ENCODE measurements at regions not wholly inside any gene's neighbourhood (a gene's known extent, or its start where the extent isn't known, plus 50 kb on each side); places are given as distances from the start of the nearest gene placed in this dataset.

- no peak for TF ChIP-seq CREB1 (IDR thresholded peaks at IDR 0.05; ENCODE audit: low read depth)
- no peak for TF ChIP-seq TEAD4 (IDR thresholded peaks at IDR 0.05)
- no peak for TF ChIP-seq REST (IDR thresholded peaks at IDR 0.05; ENCODE audit: low read depth)
- no peak for TF ChIP-seq EP300 (IDR thresholded peaks at IDR 0.05; ENCODE audit: borderline replicate concordance)
- no peak for TF ChIP-seq TAF1 (IDR thresholded peaks at IDR 0.05; ENCODE audit: low read depth)
- no peak for TF ChIP-seq YY1 (IDR thresholded peaks at IDR 0.05; ENCODE audit: low read depth)
- no peak for TF ChIP-seq TCF12 (IDR thresholded peaks at IDR 0.05; ENCODE audit: low read depth)
- TF ChIP-seq MAX (IDR thresholded peaks at IDR 0.05), result no peak
- TF ChIP-seq, protein P1, sequence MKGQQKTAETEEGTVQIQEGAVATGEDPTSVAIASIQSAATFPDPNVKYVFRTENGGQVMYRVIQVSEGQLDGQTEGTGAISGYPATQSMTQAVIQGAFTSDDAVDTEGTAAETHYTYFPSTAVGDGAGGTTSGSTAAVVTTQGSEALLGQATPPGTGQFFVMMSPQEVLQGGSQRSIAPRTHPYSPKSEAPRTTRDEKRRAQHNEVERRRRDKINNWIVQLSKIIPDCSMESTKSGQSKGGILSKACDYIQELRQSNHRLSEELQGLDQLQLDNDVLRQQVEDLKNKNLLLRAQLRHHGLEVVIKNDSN (IDR thresholded peaks at IDR 0.05), result no peak
- no peak for TF ChIP-seq CEBPB (IDR thresholded peaks at IDR 0.05)
- no peak for TF ChIP-seq ZBTB7A (IDR thresholded peaks at IDR 0.05; ENCODE audit: low read depth)
- no peak for TF ChIP-seq NFIC (IDR thresholded peaks at IDR 0.05)
- TF ChIP-seq EGR1 (IDR thresholded peaks at IDR 0.05), result no peak
Measured at GRCh38 chr2:14304326-14304725, 328.2 kb upstream of the LRATD1 start.

Measured in Ishikawa (cell line).